Right ventricle myocardium inferior (tissue), 1 donor: ENCODE measurements at regions not wholly inside any gene's neighbourhood (a gene's known extent, or its start where the extent isn't known, plus 50 kb on each side); places are given as distances from the start of the nearest gene placed in this dataset.
A peak's percentile ranks its signal among the peaks of the same experiment; 100 is the strongest.
"Not testable (repeated sequence)": the region's sequence is repeated elsewhere in the genome, so short reads cannot be mapped to it uniquely, and the experiment has no call there.

ENCODE experiments used
- ATAC-seq: fragments of 200-7000 bp; cut with Tn5 transposase; one replicate; pipeline ENCODE4 v1.9.1; 2020; ENCODE audit warnings: mild to moderate bottlenecking, moderate library complexity
- DNase-seq: peaks from one replicate; pipeline ENCODE4 v3.0.0; 2021; ENCODE audit errors: missing footprints
- intact Hi-C: fragments of 100-400 bp; cut with DNase I; formaldehyde crosslinking; loops from one replicate; pipeline ENCODE4 v1.11.0; 2022
- donor health status: DM: no; HTN: yes; CAD: no; lungs with severe emphysema.

- intact Hi-C loops: no loop called here
- ATAC-seq (no peak), DNase-seq (no peak)
These were observed 1304.9 kb downstream of the DSC3 start for GRCh38 chr18:29737620-29738019.

- ATAC-seq: no peak
- intact Hi-C loops: no loop called here
- no peak for DNase-seq
These were observed 1305.4 kb downstream of the DSC3 start for GRCh38 chr18:29737190-29737589.

GRCh38 chr18:29730073-29730472, 1312.5 kb downstream of the DSC3 start:
- intact Hi-C loops: no loop called here
- no peak for DNase-seq
- ATAC-seq: no peak

GRCh38 chr18:29726646-29727045, 1315.9 kb downstream of the DSC3 start:
- intact Hi-C loops: no loop called here
- ATAC-seq (no peak), DNase-seq (no peak)

GRCh38 chr18:29723486-29723885, 1319.1 kb downstream of the DSC3 start:
- ATAC-seq, DNase-seq, intact Hi-C loops: not testable (repeated sequence)

GRCh38 chr18:29715960-29716359, 1326.6 kb downstream of the DSC3 start:
- ATAC-seq, intact Hi-C loops, DNase-seq: not testable (repeated sequence)

GRCh38 chr18:29712785-29713184, 1329.8 kb downstream of the DSC3 start:
- DNase-seq: no peak
- ATAC-seq: no peak
- intact Hi-C loops: no loop called here

- intact Hi-C loops: no loop called here
- ATAC-seq (no peak), DNase-seq (peak; percentile 48)
These were observed 1330.6 kb downstream of the DSC3 start for GRCh38 chr18:29711932-29712331.

- ATAC-seq (no peak), DNase-seq (no peak)
- intact Hi-C loops: no loop called here
These were observed 1349.2 kb downstream of the DSC3 start for GRCh38 chr18:29693334-29693733.

GRCh38 chr18:29681578-29681977, 1361.0 kb downstream of the DSC3 start:
- DNase-seq: no peak
- intact Hi-C loops: no loop called here

GRCh38 chr18:29664278-29665036, 1378.1 kb downstream of the DSC3 start:
- intact Hi-C loops: no loop called here
- no peak for ATAC-seq
- DNase-seq: no peak

More at GRCh38 chr18:29681578-29681977, 1361.0 kb downstream of the DSC3 start:
- ATAC-seq: no peak

- ATAC-seq: no peak
These were observed 1380.6 kb downstream of the DSC3 start for GRCh38 chr18:29661924-29662323.

GRCh38 chr18:29660777-29661176, 1381.8 kb downstream of the DSC3 start:
- ATAC-seq (peak; percentile 60), DNase-seq (no peak)
- intact Hi-C loops: no loop called here

More at GRCh38 chr18:29661924-29662323, 1380.6 kb downstream of the DSC3 start:
- no peak for DNase-seq
- intact Hi-C loops: no loop called here

GRCh38 chr18:29653671-29654215, 1388.8 kb downstream of the DSC3 start:
- intact Hi-C loops: no loop called here
- no peak for DNase-seq

GRCh38 chr18:29652797-29653196, 1389.7 kb downstream of the DSC3 start:
- DNase-seq: no peak
- ATAC-seq: no peak
- intact Hi-C loops: no loop called here

More at GRCh38 chr18:29653671-29654215, 1388.8 kb downstream of the DSC3 start:
- ATAC-seq: no peak

GRCh38 chr18:29651122-29651680, 1391.3 kb downstream of the DSC3 start:
- intact Hi-C loops: no loop called here
- no peak for DNase-seq
- no peak for ATAC-seq

GRCh38 chr18:29648891-29649290, 1393.7 kb downstream of the DSC3 start:
- no peak for ATAC-seq
- intact Hi-C loops: no loop called here
- DNase-seq: no peak

GRCh38 chr18:29647700-29648099, 1394.8 kb downstream of the DSC3 start:
- ATAC-seq: no peak
- intact Hi-C loops: no loop called here
- no peak for DNase-seq

- intact Hi-C loops: no loop called here
- DNase-seq (no peak), ATAC-seq (no peak)
These were observed 1398.3 kb downstream of the DSC3 start for GRCh38 chr18:29644276-29644675.

GRCh38 chr18:29629493-29630036, 1413.0 kb downstream of the DSC3 start:
- intact Hi-C loops: no loop called here
- no peak for DNase-seq
- ATAC-seq: no peak
